Right lobe of liver (tissue), 6 donors: ENCODE measurements at regions not wholly inside any gene's neighbourhood (a gene's known extent, or its start where the extent isn't known, plus 50 kb on each side); places are given as distances from the start of the nearest gene placed in this dataset.

Experiments
- ATAC-seq, 4 donors: fragments of 200-7000 bp; cut with Tn5 transposase; one replicate each; pipeline ENCODE4 v1.9.1; 2020; ENCODE audit warnings: mild to moderate bottlenecking in 4 of 4, moderate library complexity in 4 of 4
- DNase-seq, 3 donors: peaks; one replicate each; pipeline ENCODE4 v3.0.0-alpha.2; 2020
- H3K27ac ChIP-seq, 3 donors: fragments of 200-600 bp; one replicate each; pipeline ENCODE4 v1.8.0; 2022
- H3K27me3 ChIP-seq, 2 donors: fragments of 200-600 bp; one replicate each; pipeline ENCODE4 v1.8.0; 2022
- H3K36me3 ChIP-seq, 4 donors: fragments of 200-600 bp; sonication (generic) in 1 of 4; one replicate each; pipeline versions ENCODE4 v1.5.1 to v1.8.0; 2017 to 2022; ENCODE audit warnings: control low read depth in 1 of 4
- H3K4me1 ChIP-seq, 4 donors: fragments of 200-600 bp; sonication (generic) in 1 of 4; one replicate each; pipeline versions ENCODE4 v1.5.1 to v1.8.0; 2017 to 2022; ENCODE audit warnings: control low read depth in 1 of 4
- H3K4me3 ChIP-seq, 3 donors: fragments of 200-600 bp; one replicate each; pipeline ENCODE4 v1.8.0; 2022
- H3K9me3 ChIP-seq, 4 donors: fragments of 200-600 bp; sonication (generic) in 1 of 4; one replicate each; pipeline versions ENCODE4 v1.5.1 to v1.8.0; 2017 to 2022; ENCODE audit warnings: control low read depth in 1 of 4
- POLR2A ChIP-seq: fragments of 450-650 bp; IDR thresholded peaks from one replicate; pipeline ENCODE4 v1.6.1; 2017; ENCODE audit warnings: antibody characterized with exemption, mild to moderate bottlenecking
- WGBS: methylation state at CpG from one replicate; pipeline ENCODE4 v1.1.6; 2018; ENCODE audit warnings: low coverage, low lambda C conversion rate; ENCODE audit not compliant: insufficient coverage; ENCODE audit errors: missing lambda C conversion rate; 5-methylcytosine and 5-hydroxymethylcytosine counted together
- intact Hi-C, 2 donors: fragments of 100-400 bp; cut with DNase I; formaldehyde crosslinking; loops; one replicate each; pipeline versions ENCODE4 v1.11.2 to v1.14.1; 2022
- TF ChIP-seq, protein P1 (sequence below), 4 donors: fragments of 200-600 bp in 3 of 4; fragments of 450-650 bp in 1 of 4; IDR thresholded peaks; one replicate each; pipeline versions ENCODE4 v1.5.1 to v1.8.0; 2016 to 2022; ENCODE audit warnings: antibody characterized with exemption in 4 of 4, mild to moderate bottlenecking in 2 of 4
- donor health status: DM: no; HTN: yes; CAD: no.
- donor health status: DM: no; HTN: no; CAD: no.
- donor health status: DM: no; HTN: no; CAD: no.
- donor health status: DM: no; HTN: yes; CAD: no.
- donor health status: DM: no; HTN: yes; CAD: no.

DNA sequence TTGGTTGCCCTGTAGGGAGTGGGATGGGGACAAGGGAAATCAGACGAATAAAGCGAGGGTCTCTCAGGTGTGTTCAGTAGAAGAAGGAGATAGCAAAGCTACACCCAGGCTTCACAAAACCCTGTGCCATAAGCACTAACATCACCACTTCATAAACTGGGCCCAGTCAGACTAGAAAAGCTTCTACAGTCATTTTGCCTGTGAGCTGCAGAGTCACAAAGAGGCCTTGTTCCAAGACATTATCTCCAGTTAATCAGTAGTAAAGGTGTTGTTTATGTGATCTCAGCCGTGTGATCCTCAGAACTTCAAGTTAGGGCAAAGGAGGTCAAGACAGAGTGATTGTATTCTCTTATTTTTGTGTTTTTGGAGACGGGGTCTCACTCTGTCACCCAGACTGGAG is 148.0 kb downstream of the GALR1 start:
- no peaks in the 10 kb centered on the region for H3K36me3 ChIP-seq
- H3K27ac ChIP-seq = no peak overlapping the region
- no peaks in the 10 kb centered on the region for H3K9me3 ChIP-seq
- no peak overlapping the region for H3K4me3 ChIP-seq
- no peak for TF ChIP-seq POLR2A
- TF ChIP-seq, protein P1, sequence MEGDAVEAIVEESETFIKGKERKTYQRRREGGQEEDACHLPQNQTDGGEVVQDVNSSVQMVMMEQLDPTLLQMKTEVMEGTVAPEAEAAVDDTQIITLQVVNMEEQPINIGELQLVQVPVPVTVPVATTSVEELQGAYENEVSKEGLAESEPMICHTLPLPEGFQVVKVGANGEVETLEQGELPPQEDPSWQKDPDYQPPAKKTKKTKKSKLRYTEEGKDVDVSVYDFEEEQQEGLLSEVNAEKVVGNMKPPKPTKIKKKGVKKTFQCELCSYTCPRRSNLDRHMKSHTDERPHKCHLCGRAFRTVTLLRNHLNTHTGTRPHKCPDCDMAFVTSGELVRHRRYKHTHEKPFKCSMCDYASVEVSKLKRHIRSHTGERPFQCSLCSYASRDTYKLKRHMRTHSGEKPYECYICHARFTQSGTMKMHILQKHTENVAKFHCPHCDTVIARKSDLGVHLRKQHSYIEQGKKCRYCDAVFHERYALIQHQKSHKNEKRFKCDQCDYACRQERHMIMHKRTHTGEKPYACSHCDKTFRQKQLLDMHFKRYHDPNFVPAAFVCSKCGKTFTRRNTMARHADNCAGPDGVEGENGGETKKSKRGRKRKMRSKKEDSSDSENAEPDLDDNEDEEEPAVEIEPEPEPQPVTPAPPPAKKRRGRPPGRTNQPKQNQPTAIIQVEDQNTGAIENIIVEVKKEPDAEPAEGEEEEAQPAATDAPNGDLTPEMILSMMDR (IDR thresholded peaks at IDR 0.05) = no peak
- ATAC-seq (no peak), DNase-seq (no peak)
- WGBS = 51% methylated on average over 4 of the region's 4 CpGs
- H3K4me1 ChIP-seq = no peaks in the 10 kb centered on the region
- H3K27me3 ChIP-seq = no peaks in the 10 kb centered on the region
- intact Hi-C loops = no loop called here

DNA sequence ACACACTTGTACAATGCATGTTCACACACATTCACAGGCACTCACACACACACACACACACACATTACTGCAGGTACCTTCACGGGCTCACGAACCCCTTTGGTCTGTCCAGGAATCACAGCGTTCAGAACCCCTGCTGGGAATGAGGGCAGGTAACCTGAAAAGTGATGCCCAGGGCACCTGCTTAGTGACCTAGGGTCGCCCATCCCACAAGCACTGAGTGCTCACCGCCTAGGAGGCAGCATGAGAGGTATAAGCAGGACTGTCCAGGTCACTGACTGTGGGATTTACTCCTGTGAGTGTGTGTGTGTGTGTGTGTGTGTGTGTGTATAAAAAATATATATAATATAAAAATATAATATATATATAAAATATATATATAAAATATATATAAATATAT is 150.9 kb downstream of the GALR1 start:
- Histone ChIP-seq H3K36me3 (no peaks in the 10 kb centered on the region), H3K9me3 (no peaks in the 10 kb centered on the region), H3K4me1 (no peaks in the 10 kb centered on the region), H3K4me3 (no peak overlapping the region), H3K27me3 (no peaks in the 10 kb centered on the region), H3K27ac (no peak overlapping the region)
- 39% methylated on average over 2 of the region's 5 CpGs for WGBS
- TF ChIP-seq, protein P1 (IDR thresholded peaks at IDR 0.05) = no peak
- no peak for TF ChIP-seq POLR2A
- ATAC-seq (no peak), DNase-seq (no peak)
- intact Hi-C loops = no loop called here

- Histone ChIP-seq H3K27me3 (no peaks in the 10 kb centered on the region), H3K27ac (no peak overlapping the region), H3K4me1 (no peaks in the 10 kb centered on the region), H3K36me3 (no peaks in the 10 kb centered on the region), H3K9me3 (no peaks in the 10 kb centered on the region), H3K4me3 (no peak overlapping the region)
- WGBS = 72% methylated on average over 4 of the region's 9 CpGs
- ATAC-seq (no peak), DNase-seq (no peak)
- intact Hi-C loops = no loop called here
- TF ChIP-seq, protein P1 (IDR thresholded peaks at IDR 0.05) = no peak
- no peak for TF ChIP-seq POLR2A
These were observed 151.5 kb downstream of the GALR1 start for GRCh38 chr18:77401173-77401572.

DNA sequence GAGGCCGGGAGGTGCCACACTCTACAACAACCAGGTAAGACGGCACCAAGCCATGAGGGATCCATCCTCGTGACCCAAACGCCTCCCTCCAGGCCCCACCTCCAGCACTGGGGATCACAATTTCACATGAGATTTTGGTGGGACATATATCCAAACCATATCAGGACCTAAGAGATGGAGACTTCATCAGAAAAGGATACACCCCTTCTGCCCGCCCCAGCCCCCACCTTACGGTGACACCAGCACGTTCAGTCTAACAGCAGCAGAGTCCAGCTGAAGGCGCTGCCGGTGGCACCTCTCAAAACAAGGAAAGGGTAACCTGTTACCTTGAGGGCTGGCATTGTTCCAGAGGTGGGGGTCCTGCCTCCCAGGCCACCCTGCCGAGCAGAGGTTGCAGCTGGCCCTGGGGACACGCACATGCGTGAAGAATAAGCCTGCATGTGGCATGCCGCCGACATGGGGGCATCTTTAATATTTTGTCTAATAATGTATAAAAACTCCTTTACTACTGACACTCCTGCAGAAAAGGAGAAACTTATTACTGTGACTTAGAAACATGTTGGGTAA is 154.4 kb downstream of the GALR1 start:
- ATAC-seq = no peak
- Histone ChIP-seq H3K27ac (no peak overlapping the region), H3K4me3 (no peak overlapping the region), H3K27me3 (no peaks in the 10 kb centered on the region), H3K4me1 (no peaks in the 10 kb centered on the region), H3K9me3 (no peaks in the 10 kb centered on the region), H3K36me3 (no peaks in the 10 kb centered on the region)
- intact Hi-C loops = no loop called here
- no peak for DNase-seq
- TF ChIP-seq POLR2A = no peak
- WGBS = 86% methylated on average over 9 of the region's 14 CpGs

GRCh38 chr18:77405096-77405495 is 155.4 kb downstream of the GALR1 start:
- H3K4me1 ChIP-seq = no peaks in the 10 kb centered on the region
- TF ChIP-seq POLR2A = no peak
- TF ChIP-seq, protein P1 (IDR thresholded peaks at IDR 0.05) = no peak
- H3K4me3 ChIP-seq = no peak overlapping the region
- no peak overlapping the region for H3K27ac ChIP-seq
- H3K9me3 ChIP-seq = no peaks in the 10 kb centered on the region
- intact Hi-C loops = no loop called here
- WGBS = 64% methylated on average over 11 of the region's 11 CpGs
- no peaks in the 10 kb centered on the region for H3K36me3 ChIP-seq
- no peak for DNase-seq
- no peaks in the 10 kb centered on the region for H3K27me3 ChIP-seq
- no peak for ATAC-seq
